Muscle layer of duodenum (tissue), 2 donors: ENCODE measurements at regions not wholly inside any gene's neighbourhood (a gene's known extent, or its start where the extent isn't known, plus 50 kb on each side); places are given as distances from the start of the nearest gene placed in this dataset.

Source experiments
- H3K27ac ChIP-seq: one replicate; pipeline ENCODE4 v1.7.0; 2013; ENCODE audit warnings: mild to moderate bottlenecking, low read length
- H3K27me3 ChIP-seq: one replicate; pipeline ENCODE4 v1.7.0; 2013; ENCODE audit warnings: low read depth, mild to moderate bottlenecking, control low read depth, low read length
- H3K36me3 ChIP-seq, 2 donors: one replicate each; pipeline ENCODE4 v1.7.0; 2013; ENCODE audit warnings: low read length in 2 of 2, control low read depth in 1 of 2, mild to moderate bottlenecking in 1 of 2; ENCODE audit not compliant: insufficient read depth in 2 of 2, control insufficient read depth in 1 of 2
- H3K4me1 ChIP-seq, 2 donors: one replicate each; pipeline ENCODE4 v1.7.0; 2013; ENCODE audit warnings: low read length in 2 of 2, mild to moderate bottlenecking in 2 of 2, control low read depth in 1 of 2, moderate library complexity in 1 of 2; ENCODE audit not compliant: insufficient read depth in 2 of 2, control insufficient read depth in 1 of 2
- H3K4me3 ChIP-seq, 2 donors: one replicate each; pipeline ENCODE4 v1.7.0; 2013; ENCODE audit warnings: low read length in 2 of 2, low read depth in 1 of 2, mild to moderate bottlenecking in 1 of 2
- H3K9me3 ChIP-seq, 2 donors: one replicate each; pipeline ENCODE4 v1.7.0; 2013; ENCODE audit warnings: low read length in 2 of 2, control low read depth in 1 of 2, mild to moderate bottlenecking in 1 of 2; ENCODE audit not compliant: control insufficient read depth in 1 of 2
- donor health status: healthy.

GRCh38 chr20:60269573-60270162 is 311.4 kb downstream of the CDH26 start:
- Histone ChIP-seq H3K36me3 (no peaks in the 10 kb centered on the region), H3K4me3 (no peak overlapping the region), H3K27me3 (no peaks in the 10 kb centered on the region), H3K9me3 (no peaks in the 10 kb centered on the region), H3K4me1 (no peaks in the 10 kb centered on the region), H3K27ac (no peak overlapping the region)

GRCh38 chr20:60270341-60270740 is 312.1 kb downstream of the CDH26 start:
- Histone ChIP-seq H3K36me3 (no peaks in the 10 kb centered on the region), H3K9me3 (no peaks in the 10 kb centered on the region), H3K27me3 (no peaks in the 10 kb centered on the region), H3K4me1 (no peaks in the 10 kb centered on the region), H3K4me3 (no peak overlapping the region), H3K27ac (no peak overlapping the region)

GRCh38 chr20:60271597-60271996 is 313.4 kb downstream of the CDH26 start:
- no peak overlapping the region for H3K27ac ChIP-seq
- H3K36me3 ChIP-seq = no peaks in the 10 kb centered on the region
- H3K27me3 ChIP-seq = no peaks in the 10 kb centered on the region
- H3K4me3 ChIP-seq = no peak overlapping the region
- H3K4me1 ChIP-seq = no peaks in the 10 kb centered on the region
- H3K9me3 ChIP-seq = no peaks in the 10 kb centered on the region

DNA sequence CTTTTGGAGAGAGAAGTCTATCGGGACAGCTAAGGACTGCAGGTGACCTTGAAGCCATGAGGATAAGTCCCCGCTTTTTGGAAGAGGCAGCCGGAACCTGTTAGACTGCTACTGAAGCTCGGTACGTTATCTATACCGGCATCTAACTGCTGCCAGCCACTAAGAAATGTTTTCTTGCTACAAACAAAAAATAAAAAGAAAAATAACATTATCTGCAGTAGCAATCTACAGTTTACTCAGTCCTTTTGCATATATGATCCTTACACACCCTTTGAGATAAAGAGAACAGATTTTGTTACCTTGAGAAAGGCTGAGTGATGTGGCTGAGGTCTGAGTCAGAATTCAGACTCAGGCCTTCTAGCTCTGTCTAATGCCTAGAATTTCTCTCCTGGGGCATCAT is 314.6 kb downstream of the CDH26 start:
- no peaks in the 10 kb centered on the region for H3K36me3 ChIP-seq
- no peaks in the 10 kb centered on the region for H3K27me3 ChIP-seq
- no peaks in the 10 kb centered on the region for H3K9me3 ChIP-seq
- H3K4me3 ChIP-seq = no peak overlapping the region
- H3K4me1 ChIP-seq = no peaks in the 10 kb centered on the region
- H3K27ac ChIP-seq = no peak overlapping the region

- Histone ChIP-seq H3K9me3 (no peaks in the 10 kb centered on the region), H3K4me1 (no peaks in the 10 kb centered on the region), H3K27ac (no peak overlapping the region)
Measured at GRCh38 chr20:60274717-60275116, 316.5 kb downstream of the CDH26 start.

GRCh38 chr20:60281295-60281694 is 323.1 kb downstream of the CDH26 start:
- Histone ChIP-seq H3K9me3 (peaks cover 0 to 5% of the 10 kb centered on the region in 2 donors), H3K27me3 (no peaks in the 10 kb centered on the region), H3K36me3 (no peaks in the 10 kb centered on the region), H3K4me1 (no peaks in the 10 kb centered on the region), H3K27ac (no peak overlapping the region), H3K4me3 (no peak overlapping the region)

More at GRCh38 chr20:60274717-60275116, 316.5 kb downstream of the CDH26 start:
- H3K4me3 ChIP-seq = no peak overlapping the region
- no peaks in the 10 kb centered on the region for H3K27me3 ChIP-seq
- no peaks in the 10 kb centered on the region for H3K36me3 ChIP-seq

GRCh38 chr20:60283281-60283680 is 325.1 kb downstream of the CDH26 start:
- no peaks in the 10 kb centered on the region for H3K36me3 ChIP-seq
- no peaks in the 10 kb centered on the region for H3K27me3 ChIP-seq
- peaks cover 0 to 8% of the 10 kb centered on the region in 2 donors for H3K9me3 ChIP-seq
- H3K27ac ChIP-seq = no peak overlapping the region
- H3K4me1 ChIP-seq = no peaks in the 10 kb centered on the region
- H3K4me3 ChIP-seq = no peak overlapping the region

DNA sequence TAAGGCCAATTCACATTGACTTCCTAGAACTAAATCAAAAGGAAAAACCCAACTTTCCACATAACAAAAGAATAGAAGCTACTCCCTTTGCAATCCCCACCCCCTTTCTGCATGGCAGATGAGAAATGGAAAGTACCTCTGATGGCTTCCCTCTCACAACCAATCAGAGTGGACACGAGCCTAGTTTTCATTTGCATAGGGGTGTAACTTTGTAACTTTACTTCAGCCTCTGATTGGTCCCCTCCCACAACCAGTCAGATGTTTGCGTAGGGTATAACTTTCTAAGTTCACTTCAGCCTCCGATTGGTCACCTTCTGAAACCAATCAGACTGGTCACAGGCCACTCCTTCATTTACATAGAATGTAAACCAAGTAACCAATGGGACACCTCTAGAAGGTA is 328.5 kb downstream of the CDH26 start:
- Histone ChIP-seq H3K4me3 (no peak overlapping the region), H3K36me3 (no peaks in the 10 kb centered on the region), H3K4me1 (no peaks in the 10 kb centered on the region), H3K27me3 (no peaks in the 10 kb centered on the region), H3K9me3 (peaks cover 4 to 28% of the 10 kb centered on the region in 2 donors), H3K27ac (no peak overlapping the region)

DNA sequence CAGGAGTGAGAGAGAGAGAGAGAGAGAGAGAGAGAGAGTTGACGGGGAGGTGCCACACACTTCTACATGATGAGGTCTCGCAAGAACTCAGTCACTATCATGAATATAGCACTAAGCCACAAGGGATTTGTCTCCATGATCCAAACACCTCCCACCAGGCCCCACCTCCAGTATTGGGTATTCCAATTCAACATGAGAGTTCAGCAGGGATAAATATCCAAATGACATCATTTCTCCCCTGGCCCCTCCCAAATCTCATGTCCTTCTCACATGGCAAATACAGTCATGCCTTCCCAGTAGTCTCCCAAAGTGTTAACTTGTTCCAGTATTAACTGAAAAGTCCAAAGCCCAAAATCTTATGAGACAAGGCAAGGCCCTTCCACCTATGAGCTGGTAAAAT is 330.7 kb downstream of the CDH26 start:
- Histone ChIP-seq H3K36me3 (no peaks in the 10 kb centered on the region), H3K27ac (no peak overlapping the region), H3K4me3 (no peak overlapping the region), H3K4me1 (no peaks in the 10 kb centered on the region), H3K9me3 (peaks cover 4 to 25% of the 10 kb centered on the region in 2 donors), H3K27me3 (no peaks in the 10 kb centered on the region)

DNA sequence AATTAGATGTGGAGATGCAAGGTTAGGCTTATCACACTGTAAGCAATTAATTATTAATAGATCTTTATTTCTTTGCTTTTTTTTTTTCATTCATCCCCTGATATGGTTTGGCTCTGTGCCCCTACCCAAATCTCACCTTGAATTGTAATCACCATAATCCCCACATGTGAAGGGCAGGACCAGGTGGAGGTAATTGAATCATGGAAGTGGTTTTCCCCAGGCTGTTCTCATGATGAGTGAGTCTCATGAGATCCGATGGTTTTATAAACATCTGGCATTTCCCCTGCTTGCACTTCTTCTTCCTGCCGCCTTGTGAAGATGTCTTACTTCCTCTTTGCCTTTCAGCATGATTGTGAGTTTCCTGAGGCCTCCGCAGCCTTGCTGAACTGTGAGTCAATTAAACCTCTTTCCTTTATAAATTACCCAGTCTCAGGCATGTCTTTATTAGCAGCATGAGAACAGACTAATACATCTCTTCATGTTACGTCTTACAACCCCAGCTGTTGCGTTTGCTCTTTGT is 333.8 kb downstream of the CDH26 start:
- H3K27ac ChIP-seq = no peak overlapping the region
- no peaks in the 10 kb centered on the region for H3K27me3 ChIP-seq
- no peaks in the 10 kb centered on the region for H3K4me1 ChIP-seq
- no peak overlapping the region for H3K4me3 ChIP-seq
- peaks cover 4 to 20% of the 10 kb centered on the region in 2 donors for H3K9me3 ChIP-seq
- no peaks in the 10 kb centered on the region for H3K36me3 ChIP-seq

GRCh38 chr20:60294632-60295031 is 336.4 kb downstream of the CDH26 start:
- H3K9me3 ChIP-seq = peaks cover 4 to 15% of the 10 kb centered on the region in 2 donors
- no peak overlapping the region for H3K27ac ChIP-seq
- no peak overlapping the region for H3K4me3 ChIP-seq
- H3K27me3 ChIP-seq = no peaks in the 10 kb centered on the region
- no peaks in the 10 kb centered on the region for H3K4me1 ChIP-seq
- no peaks in the 10 kb centered on the region for H3K36me3 ChIP-seq

DNA sequence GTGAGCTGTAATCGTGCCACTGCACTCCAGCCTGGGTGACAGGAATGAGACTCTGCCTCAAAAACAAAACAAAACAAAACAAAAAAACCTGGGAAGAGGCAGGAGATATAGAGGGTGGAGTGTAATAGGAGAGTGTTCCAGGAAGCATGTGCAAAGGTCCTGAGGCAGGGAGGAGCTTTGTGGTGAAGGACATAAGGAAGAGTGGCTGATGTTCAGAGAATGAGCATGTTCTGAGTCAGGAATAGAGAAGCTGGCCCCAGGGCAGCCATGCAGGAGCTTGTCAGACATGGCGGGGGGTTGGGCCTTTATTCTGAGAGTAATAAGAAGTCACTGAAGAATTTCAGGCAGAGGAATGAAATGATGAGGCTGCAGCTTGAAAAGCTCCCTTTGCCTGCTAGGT is 337.0 kb downstream of the CDH26 start:
- H3K4me3 ChIP-seq = no peak overlapping the region
- peaks cover 0 to 9% of the 10 kb centered on the region in 2 donors for H3K9me3 ChIP-seq
- no peaks in the 10 kb centered on the region for H3K36me3 ChIP-seq
- no peaks in the 10 kb centered on the region for H3K27me3 ChIP-seq
- no peaks in the 10 kb centered on the region for H3K4me1 ChIP-seq
- no peak overlapping the region for H3K27ac ChIP-seq
